Anterior cingulate cortex (tissue), 58 donors: ENCODE measurements at regions not wholly inside any gene's neighbourhood (a gene's known extent, or its start where the extent isn't known, plus 50 kb on each side); places are given as distances from the start of the nearest gene placed in this dataset.
"Not testable (repeated sequence)": the region's sequence is repeated elsewhere in the genome, so short reads cannot be mapped to it uniquely, and the experiment has no call there.

Experiments used
- DNase-seq, 58 donors: peaks; one replicate each; lab custom pipeline; 2025; lab: John Stamatoyannopoulos, UW

DNA sequence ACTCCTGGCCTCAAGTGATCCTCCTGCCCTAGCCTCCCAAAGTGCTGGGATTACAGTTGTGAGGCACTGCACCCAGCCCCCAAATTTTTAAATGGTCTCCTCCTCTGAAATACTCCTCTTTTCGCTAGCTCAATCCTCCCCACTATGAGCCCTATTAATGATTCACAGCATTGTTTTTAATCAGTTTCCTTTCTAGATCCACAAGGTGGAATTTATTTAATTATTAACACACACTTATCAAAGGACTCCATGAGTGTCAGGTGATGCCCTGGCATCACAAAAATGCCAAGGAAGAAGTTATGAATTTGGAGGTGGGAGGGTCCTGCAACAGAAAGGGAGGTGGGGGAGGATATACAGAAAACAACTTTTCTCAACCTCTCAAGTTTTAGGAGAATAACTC, 806.5 kb downstream of the PRELID2 start:
- no peak for DNase-seq

DNA sequence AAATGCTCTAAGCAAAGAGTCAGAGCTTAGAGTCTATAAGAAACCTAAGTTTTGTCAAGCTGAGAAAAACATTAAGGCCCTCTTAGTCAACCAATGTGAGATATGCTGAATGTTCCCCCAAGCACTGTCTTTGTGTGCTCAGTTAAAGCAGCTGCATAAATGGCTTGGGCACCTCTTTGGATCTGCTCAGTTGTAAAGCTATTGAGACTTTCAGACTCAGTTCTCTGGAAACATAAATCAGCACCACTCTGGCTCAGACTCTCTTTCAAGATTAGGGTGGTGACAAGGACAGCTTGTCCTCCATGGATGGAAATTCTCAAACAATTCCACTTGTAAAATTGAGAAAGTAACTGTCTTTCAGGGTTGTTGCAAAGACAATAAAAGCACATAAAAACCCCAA, 807.9 kb downstream of the PRELID2 start:
- no peak for DNase-seq

DNA sequence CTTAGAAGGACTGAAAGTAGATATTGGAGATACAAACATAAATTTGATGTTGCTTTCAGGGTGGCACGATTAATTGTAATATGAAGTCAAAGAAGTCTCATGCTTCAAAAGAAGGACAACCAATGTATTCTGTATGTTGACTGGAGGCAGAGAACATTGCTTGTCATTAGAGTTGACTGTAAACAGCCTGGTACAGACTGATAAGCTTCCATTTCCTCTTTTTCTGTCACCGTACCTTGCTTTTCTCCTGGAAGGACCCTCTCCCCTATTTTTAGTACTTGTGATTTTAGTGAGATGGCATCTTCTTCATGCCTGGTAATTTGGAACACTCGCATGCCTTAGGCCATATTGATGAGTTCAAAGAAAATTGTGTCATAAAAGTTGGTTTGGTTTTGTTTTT, 809.4 kb downstream of the PRELID2 start:
- no peak for DNase-seq

- no peak for DNase-seq
Measured at GRCh38 chr5:145015146-145015545, 820.0 kb downstream of the PRELID2 start.

GRCh38 chr5:145014109-145014508, 821.0 kb downstream of the PRELID2 start:
- DNase-seq = no peak

DNA sequence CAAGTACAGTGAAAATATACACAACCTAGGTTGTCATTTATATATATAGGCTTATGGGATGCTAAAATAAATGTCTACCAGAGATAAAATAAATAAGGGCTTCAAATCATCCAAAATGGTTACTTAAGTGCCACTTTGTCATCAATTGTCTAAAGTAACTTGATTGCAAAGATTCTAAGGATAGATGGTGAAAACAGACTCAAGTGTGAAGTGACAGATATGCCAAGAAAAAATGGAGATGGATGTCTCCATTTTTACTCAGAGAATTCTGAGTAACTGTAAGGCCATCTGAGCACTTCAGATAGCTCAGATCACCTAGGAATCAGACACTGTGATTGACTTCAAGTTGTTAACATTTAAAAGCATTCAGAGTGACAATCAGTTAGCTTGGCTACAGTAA, 824.3 kb downstream of the PRELID2 start:
- DNase-seq = no peak

DNA sequence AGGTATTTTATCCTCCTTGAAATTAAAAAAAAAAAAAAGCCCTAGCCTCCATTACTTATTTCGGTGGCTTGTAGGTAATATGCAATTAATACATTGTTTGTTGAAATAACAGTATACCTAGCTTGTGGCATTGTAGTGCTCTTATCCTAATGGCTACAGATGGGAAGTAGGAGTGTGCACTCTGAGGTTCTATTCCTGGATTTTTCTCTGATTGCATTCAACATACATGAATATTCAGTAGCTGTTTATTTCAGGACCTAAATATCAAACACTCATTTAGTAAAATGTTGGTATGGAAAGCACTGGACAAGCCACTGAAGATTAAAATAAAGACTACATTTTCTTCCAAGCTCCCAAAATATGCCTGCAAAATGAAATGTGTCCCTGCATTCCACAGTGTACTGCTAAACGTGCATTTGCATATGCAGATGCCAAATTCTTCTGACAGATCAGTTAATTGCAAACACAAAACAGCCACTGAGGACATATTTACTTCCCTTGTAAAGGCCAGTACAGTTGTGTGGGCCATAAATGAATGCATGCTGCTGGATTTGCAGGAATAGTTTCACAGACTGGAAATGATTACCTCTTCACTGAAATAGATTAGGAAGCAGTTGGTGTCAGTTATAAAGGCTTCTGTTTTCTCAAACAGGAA, 826.1 kb downstream of the PRELID2 start:
- DNase-seq = peak in 7 of 58 donors; percentile 0 to 45 (median 7)

- DNase-seq = not testable (repeated sequence)
Measured at GRCh38 chr5:144994356-144994755, 823.7 kb downstream of the KCTD16 start.

DNA sequence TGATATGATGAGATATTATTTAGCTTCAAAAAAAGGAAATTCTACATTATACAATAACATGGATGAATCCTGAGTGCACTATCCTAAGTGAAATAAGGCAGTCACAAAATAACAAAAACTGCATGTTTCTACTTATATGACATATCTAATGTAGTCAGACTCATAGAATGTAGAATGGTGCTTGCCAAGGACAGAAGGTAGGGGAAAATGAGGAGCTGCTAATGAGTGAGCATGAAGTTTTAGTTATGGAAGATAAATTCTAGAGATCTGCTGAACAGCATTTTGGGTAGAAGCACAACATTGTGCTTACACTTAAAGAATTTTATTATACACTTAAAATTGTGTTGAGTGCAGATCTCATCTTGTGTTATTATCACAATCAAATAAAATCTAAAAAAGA, 812.4 kb downstream of the KCTD16 start:
- DNase-seq = no peak

GRCh38 chr5:144979516-144980264, 809.0 kb downstream of the KCTD16 start:
- DNase-seq = no peak

DNA sequence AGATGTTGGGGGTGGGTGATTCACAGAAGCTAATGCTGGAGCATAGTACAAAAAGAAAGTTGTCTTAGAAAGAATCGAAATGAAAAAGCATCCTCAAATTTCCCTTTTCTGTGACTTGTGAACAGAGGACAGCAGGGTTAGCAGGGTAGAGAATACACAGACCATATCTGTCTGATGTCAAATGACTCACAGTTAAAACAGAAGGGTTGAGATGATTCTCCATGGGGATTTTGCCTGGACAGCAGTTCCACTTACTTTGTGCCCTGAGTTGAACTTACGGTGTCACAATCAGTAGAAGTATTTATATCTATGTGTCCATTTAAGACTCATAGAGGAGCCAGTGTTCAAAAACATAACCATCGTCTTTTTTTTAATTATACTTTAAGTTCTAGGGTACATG, 801.6 kb downstream of the KCTD16 start:
- DNase-seq = no peak

DNA sequence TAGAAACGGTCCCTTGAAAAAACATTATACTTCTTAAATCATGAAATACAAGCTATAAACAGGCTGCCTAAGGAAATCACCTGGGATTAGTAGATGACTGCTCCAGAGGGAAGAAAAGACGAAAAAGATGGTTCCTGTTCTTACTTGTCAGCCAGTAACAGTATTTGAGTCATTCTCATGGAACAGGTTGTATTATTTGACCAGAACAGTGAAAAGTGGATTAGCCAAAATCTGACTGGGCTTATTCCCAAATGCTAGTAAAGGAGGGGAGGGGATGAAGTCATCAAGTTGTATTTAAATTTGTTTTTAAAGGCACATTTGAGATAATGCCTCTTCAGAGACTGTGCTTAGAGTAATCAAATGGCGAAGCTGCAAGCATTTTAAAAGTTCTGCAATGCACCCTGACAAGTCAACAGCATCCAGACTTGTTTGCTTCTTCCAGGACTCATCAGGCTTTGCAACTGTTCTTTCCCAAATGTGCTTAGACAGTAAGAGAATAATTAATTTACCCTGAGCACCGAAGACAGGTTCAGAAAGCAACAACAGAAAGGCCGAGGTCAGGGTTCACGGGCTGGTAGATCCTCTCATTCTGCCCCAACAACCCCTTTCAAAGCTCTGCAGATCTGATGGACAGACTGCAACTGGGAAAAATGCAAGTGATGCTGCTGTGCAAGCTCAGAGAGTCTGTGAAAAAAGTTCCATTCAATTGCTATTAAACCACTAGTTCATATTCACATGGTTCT, 800.6 kb downstream of the KCTD16 start:
- DNase-seq = no peak

GRCh38 chr5:144960296-144960695, 789.6 kb downstream of the KCTD16 start:
- DNase-seq = no peak

GRCh38 chr5:144958002-144958401, 787.3 kb downstream of the KCTD16 start:
- no peak for DNase-seq

DNA sequence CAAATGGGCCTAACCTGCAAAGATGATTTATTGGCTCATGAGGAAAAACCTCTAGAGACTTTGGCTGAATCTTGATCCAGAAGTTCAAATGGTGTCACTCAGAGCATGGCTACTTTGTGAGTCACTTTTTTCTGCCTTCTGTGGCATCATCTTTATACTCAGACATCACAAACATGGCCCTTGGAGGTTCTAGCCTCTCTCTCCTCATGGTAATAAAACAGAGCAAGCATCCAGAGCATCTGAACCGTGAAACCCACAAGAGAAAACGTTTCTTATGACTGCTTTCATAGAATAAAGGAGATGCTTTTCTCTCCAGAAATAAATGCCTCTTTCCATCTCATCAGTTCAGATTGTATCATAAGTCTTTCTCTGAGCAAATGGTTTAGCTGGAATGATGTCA, 780.3 kb downstream of the KCTD16 start:
- no peak for DNase-seq

DNA sequence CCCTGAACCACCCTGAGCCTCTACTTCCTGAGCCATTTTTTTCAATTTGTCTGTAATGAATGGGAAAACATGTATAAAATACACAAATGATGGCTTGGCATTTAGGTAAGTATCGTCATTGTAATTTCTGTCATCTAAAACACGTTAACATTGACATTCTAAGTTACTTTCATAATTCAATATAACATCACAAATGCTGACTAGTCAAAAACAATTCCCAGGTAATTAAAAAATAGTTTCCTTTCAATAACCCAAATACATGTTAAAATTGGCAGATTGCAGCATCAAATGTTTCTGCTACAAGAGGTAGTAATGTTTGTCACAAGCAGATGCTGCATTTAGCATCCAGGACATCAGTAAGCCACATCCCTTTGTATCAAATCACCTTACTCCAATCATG, 776.4 kb downstream of the KCTD16 start:
- DNase-seq = no peak

- no peak for DNase-seq
Measured at GRCh38 chr5:144945503-144945902, 774.8 kb downstream of the KCTD16 start.

- no peak for DNase-seq
Measured at GRCh38 chr5:144944936-144945335, 774.3 kb downstream of the KCTD16 start.

- DNase-seq = no peak
Measured at GRCh38 chr5:144941004-144941403, 770.3 kb downstream of the KCTD16 start.

DNA sequence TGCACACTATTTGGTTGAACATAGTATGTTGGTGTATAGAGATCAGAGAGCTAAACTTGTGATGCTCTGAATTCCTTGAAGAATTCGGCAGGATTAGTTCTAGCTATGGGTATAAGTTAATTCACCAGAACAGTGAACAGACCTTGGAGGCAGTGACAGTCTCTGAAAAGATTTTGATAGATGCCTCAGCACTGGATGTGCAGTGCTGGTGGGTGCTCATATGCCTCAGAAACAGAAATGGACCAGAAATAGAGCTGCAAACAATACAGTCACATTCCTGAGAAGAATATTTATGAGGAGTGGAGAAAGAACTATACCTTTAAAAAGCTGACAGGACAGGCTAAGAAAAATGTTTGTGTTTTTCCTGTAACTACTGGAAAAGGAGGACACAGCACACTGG, 747.7 kb downstream of the KCTD16 start:
- DNase-seq = no peak

DNA sequence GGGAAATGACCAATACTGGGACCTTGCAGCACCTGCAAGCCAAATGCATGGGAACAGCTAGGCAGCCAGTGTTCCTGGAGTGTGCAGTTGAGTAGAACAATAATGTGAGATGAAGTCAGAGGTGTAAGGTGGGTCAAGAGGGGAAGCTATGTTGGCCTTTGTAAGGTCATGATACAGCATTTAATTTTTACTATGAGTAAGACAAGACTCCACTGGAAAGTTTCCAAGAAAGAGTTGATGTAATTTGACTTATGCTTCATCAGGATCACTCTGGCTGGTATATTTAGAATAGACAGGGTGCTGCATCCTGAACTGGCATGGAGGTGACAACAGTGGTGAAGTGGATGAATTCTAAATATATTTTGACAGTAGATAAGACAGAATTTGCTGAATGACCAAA, 744.8 kb downstream of the KCTD16 start:
- DNase-seq = no peak

- no peak for DNase-seq
Measured at GRCh38 chr5:144913661-144914060, 743.0 kb downstream of the KCTD16 start.
